K562 (cell line): ENCODE measurements at regions not wholly inside any gene's neighbourhood (a gene's known extent, or its start where the extent isn't known, plus 50 kb on each side); places are given as distances from the start of the nearest gene placed in this dataset.

Experiments used
- ATAC-seq: fragments of 200-7000 bp; cut with Tn5 transposase; 3 replicates; pipeline ENCODE4 v1.9.1; 2020; ENCODE audit warnings: moderate library complexity
- BruUV-seq: library from RNA; stranded (reverse); fragments of 400-500 nt; replicated peaks from 2 replicates; lab custom pipeline; 2021; lab: Mats Ljungman, UMichigan
- CTCF ChIA-PET: fragments of 300-600 bp; formaldehyde crosslinking; extraction: SDS; loops from one replicate; lab custom pipeline; 2021; ENCODE audit warnings: low intra/inter-chr PET ratio; lab: Yijun Ruan, JAX
- POLR2A ChIA-PET: fragments of 300-600, 350-650 bp; sonication (Branson Sonifier 250); formaldehyde crosslinking; extraction: SDS; loops from one replicate; lab custom pipeline; 2021; ENCODE audit warnings: antibody characterized with exemption, inconsistent platforms; lab: Yijun Ruan, JAX
- DNase-seq, 4 experiments: peaks; one replicate each; pipeline versions ENCODE4 v3.0.0 to v3.0.0-alpha.2; 2011 to 2018; ENCODE audit warnings: low spot score in 3 of 4, mixed read lengths in 3 of 4; ENCODE audit errors: extremely low read depth in 1 of 4
- FAIRE-seq: peaks from 2 replicates; lab custom pipeline; 2011; peaks lifted over from hg19 to GRCh38; lab: Jason Lieb, UNC
- H2AFZ ChIP-seq: 2 replicates; pipeline ENCODE4 v1.6.0; 2011; ENCODE audit warnings: low read depth, low read length, control low read depth, inconsistent platforms
- H3K27ac ChIP-seq: fragments of 200-600 bp; 3 replicates; pipeline ENCODE4 v1.8.0; 2011; ENCODE audit warnings: low read depth, mild to moderate bottlenecking, control low read depth, inconsistent platforms, low read length, moderate library complexity, mixed read lengths; ENCODE audit errors: extremely low read depth
- H3K27me3 ChIP-seq, 2 experiments: fragments of 300-600 bp in 1 of 2; 2 replicates in 1 of 2; 3 replicates in 1 of 2; pipeline versions ENCODE4 v1.6.0 to v1.8.0; 2011; ENCODE audit warnings: inconsistent platforms in 2 of 2, low read length in 2 of 2, mild to moderate bottlenecking in 1 of 2, mixed read lengths in 1 of 2, moderate library complexity in 1 of 2; ENCODE audit not compliant: control insufficient read depth in 2 of 2, insufficient read depth in 2 of 2
- H3K36me3 ChIP-seq: fragments of 300-600 bp; 3 replicates; pipeline ENCODE4 v1.8.0; 2011; ENCODE audit warnings: mild to moderate bottlenecking, low read length, inconsistent platforms; ENCODE audit not compliant: control insufficient read depth, insufficient read depth
- H3K4me1 ChIP-seq, 2 experiments: fragments of 200-600 bp in 1 of 2; replicated peaks in 1 of 2; 2 replicates in 1 of 2; 3 replicates in 1 of 2; pipeline versions ENCODE4 v1.5.1 to v1.8.0; 2011; ENCODE audit warnings: inconsistent platforms in 2 of 2, low read length in 2 of 2, mild to moderate bottlenecking in 1 of 2, mixed read lengths in 1 of 2, moderate library complexity in 1 of 2; ENCODE audit not compliant: control insufficient read depth in 2 of 2, insufficient read depth in 2 of 2
- H3K4me2 ChIP-seq: 2 replicates; pipeline ENCODE4 v1.6.1; 2011; ENCODE audit warnings: low read length, control low read depth, inconsistent platforms, mixed read lengths; ENCODE audit not compliant: insufficient read depth
- H3K4me3 ChIP-seq: fragments of 200-600 bp; sonication (generic), shearing (Covaris generic); 2 replicates; pipeline ENCODE4 v1.5.1; 2016; ENCODE audit warnings: control low read depth, inconsistent platforms
- H3K79me2 ChIP-seq: fragments of 200-600 bp; 3 replicates; pipeline ENCODE4 v1.8.0; 2011; ENCODE audit warnings: low read length, inconsistent platforms; ENCODE audit not compliant: control insufficient read depth, insufficient read depth
- H3K9ac ChIP-seq, 2 experiments: 2 replicates each; pipeline versions ENCODE4 v1.6.0 to v1.6.1; 2011; ENCODE audit warnings: low read depth in 2 of 2, low read length in 2 of 2, control low read depth in 1 of 2, inconsistent platforms in 1 of 2, mild to moderate bottlenecking in 1 of 2, mixed read lengths in 1 of 2; ENCODE audit not compliant: insufficient read depth in 1 of 2
- H3K9me1 ChIP-seq: one replicate; pipeline ENCODE4 v1.6.0; 2011; ENCODE audit warnings: inconsistent platforms, mild to moderate bottlenecking, low read length, moderate library complexity; ENCODE audit not compliant: control insufficient read depth, insufficient read depth
- H3K9me3 ChIP-seq: replicated peaks from 2 replicates; pipeline ENCODE4 v1.5.1; 2011; ENCODE audit warnings: low read depth, low read length, inconsistent platforms; ENCODE audit not compliant: control insufficient read depth, insufficient read depth
- H4K20me1 ChIP-seq: replicated peaks from 2 replicates; pipeline ENCODE4 v1.6.1; 2011; ENCODE audit warnings: low read length, inconsistent platforms, mixed read lengths; ENCODE audit not compliant: control insufficient read depth, insufficient read depth
- ARID1B ChIP-seq: fragments of 450-650 bp; IDR thresholded peaks from 2 replicates; pipeline ENCODE4 v1.6.1; 2016; ENCODE audit warnings: antibody characterized with exemption, mild to moderate bottlenecking, inconsistent platforms
- BCL6 ChIP-seq: fragments of 250-450 bp; sonication (Bioruptor Pico); IDR thresholded peaks from 2 replicates; pipeline ENCODE4 v1.4.0; 2020
- BHLHE40 ChIP-seq: IDR thresholded peaks from 2 replicates; pipeline ENCODE4 v1.6.1; 2011; ENCODE audit warnings: low read length, improper control_type of control experiment
- DACH1 ChIP-seq: fragments of 450-650 bp; IDR thresholded peaks from 2 replicates; pipeline ENCODE4 v1.6.1; 2018; ENCODE audit not compliant: partially characterized antibody
- DDX20 ChIP-seq: fragments of 450-650 bp; IDR thresholded peaks from 2 replicates; pipeline ENCODE4 v1.6.1; 2016; ENCODE audit warnings: missing genetic modification characterization, low read depth, mild to moderate bottlenecking, missing compliant biosample characterization, moderate library complexity
- DPF2 ChIP-seq: fragments of 450-650 bp; IDR thresholded peaks from 2 replicates; pipeline ENCODE4 v1.6.1; 2016
- ESRRB ChIP-seq: fragments of 250-450 bp; sonication (Bioruptor Pico); IDR thresholded peaks from 2 replicates; pipeline ENCODE4 v1.5.0; 2020; ENCODE audit warnings: mild to moderate bottlenecking, moderate library complexity, borderline replicate concordance
- MEIS2 ChIP-seq: fragments of 450-650 bp; IDR thresholded peaks from 2 replicates; pipeline ENCODE4 v1.6.1; 2014; ENCODE audit warnings: mild to moderate bottlenecking; ENCODE audit not compliant: partially characterized antibody
- MTA1 ChIP-seq: fragments of 450-650 bp; IDR thresholded peaks from 2 replicates; pipeline ENCODE4 v1.6.1; 2017; ENCODE audit warnings: borderline replicate concordance
- NFIC ChIP-seq: fragments of 450-650 bp; IDR thresholded peaks from 2 replicates; pipeline ENCODE4 v1.6.1; 2017; ENCODE audit warnings: mild to moderate bottlenecking, inconsistent platforms
- PML ChIP-seq: IDR thresholded peaks from 2 replicates; pipeline ENCODE4 v1.6.1; 2012; ENCODE audit warnings: low read length, inconsistent platforms
- SMAD1 ChIP-seq: fragments of 150-350 bp; IDR thresholded peaks from 2 replicates; pipeline ENCODE4 v1.6.1; 2014; ENCODE audit warnings: low read length, low read depth; ENCODE audit not compliant: partially characterized antibody
- SMARCA5 ChIP-seq: fragments of 450-650 bp; IDR thresholded peaks from 2 replicates; pipeline ENCODE4 v1.6.1; 2016
- SMARCC2 ChIP-seq: fragments of 450-650 bp; IDR thresholded peaks from 2 replicates; pipeline ENCODE4 v1.6.1; 2017; ENCODE audit warnings: antibody characterized with exemption, moderate library complexity, mild to moderate bottlenecking, low read depth
- SMC3 ChIP-seq: conservative IDR thresholded peaks from 2 replicates; pipeline ENCODE4 v1.6.1; 2011; ENCODE audit warnings: low read depth, low read length, improper control_type of control experiment; ENCODE audit not compliant: insufficient read depth
- SREBF1 ChIP-seq: fragments of 150-350 bp; IDR thresholded peaks from 2 replicates; pipeline ENCODE4 v1.6.1; 2014; ENCODE audit warnings: antibody characterized with exemption, low read depth, low read length, borderline replicate concordance
- TAF1 ChIP-seq: IDR thresholded peaks from 2 replicates; pipeline ENCODE4 v1.6.1; 2011; ENCODE audit warnings: mild to moderate bottlenecking, low read length, moderate library complexity; ENCODE audit not compliant: insufficient read depth, control insufficient read depth, severe bottlenecking; ENCODE audit errors: extremely low read depth
- TEAD1 ChIP-seq, 2 experiments: fragments of 450-650 bp in 1 of 2; sonication (generic) in 1 of 2; formaldehyde crosslinking; IDR thresholded peaks; 2 replicates each; pipeline versions ENCODE4 v1.4.0 to v1.8.0; 2020 to 2022; ENCODE audit warnings: mild to moderate bottlenecking in 2 of 2, missing genetic modification reagents in 1 of 2
- ZNF121 ChIP-seq: sonication (generic); formaldehyde crosslinking; conservative IDR thresholded peaks from 2 replicates; pipeline ENCODE4 v1.8.0; 2022; ENCODE audit warnings: missing genetic modification reagents
- ZNF232 ChIP-seq: sonication (generic); formaldehyde crosslinking; IDR thresholded peaks from 2 replicates; pipeline ENCODE4 v1.8.0; 2022; ENCODE audit warnings: mild to moderate bottlenecking, missing genetic modification reagents
- WGBS: fragments of 100-300 bp; shearing (Covaris generic); methylation state at CpG from one replicate; pipeline ENCODE4 v1.1.6; 2016; ENCODE audit warnings: low coverage, mixed read lengths; ENCODE audit not compliant: insufficient coverage; ENCODE audit errors: missing lambda C conversion rate; 5-methylcytosine and 5-hydroxymethylcytosine counted together
- in situ Hi-C: fragments of 300-500 bp; cut with MboI; formaldehyde crosslinking; loops from 4 replicates; pipeline ENCODE4 v1.15.0; 2018; ENCODE audit warnings: inconsistent platforms, mixed read lengths
- intact Hi-C: fragments of 100-400 bp; cut with micrococcal nuclease; formaldehyde crosslinking; loops from 2 replicates; pipeline ENCODE4 v1.14.2; 2022
- TF ChIP-seq, protein P1 (sequence below): fragments of 450-650 bp; IDR thresholded peaks from 2 replicates; pipeline ENCODE4 v1.7.1; 2018; ENCODE audit warnings: mild to moderate bottlenecking, low read depth; ENCODE audit not compliant: partially characterized antibody

DNA sequence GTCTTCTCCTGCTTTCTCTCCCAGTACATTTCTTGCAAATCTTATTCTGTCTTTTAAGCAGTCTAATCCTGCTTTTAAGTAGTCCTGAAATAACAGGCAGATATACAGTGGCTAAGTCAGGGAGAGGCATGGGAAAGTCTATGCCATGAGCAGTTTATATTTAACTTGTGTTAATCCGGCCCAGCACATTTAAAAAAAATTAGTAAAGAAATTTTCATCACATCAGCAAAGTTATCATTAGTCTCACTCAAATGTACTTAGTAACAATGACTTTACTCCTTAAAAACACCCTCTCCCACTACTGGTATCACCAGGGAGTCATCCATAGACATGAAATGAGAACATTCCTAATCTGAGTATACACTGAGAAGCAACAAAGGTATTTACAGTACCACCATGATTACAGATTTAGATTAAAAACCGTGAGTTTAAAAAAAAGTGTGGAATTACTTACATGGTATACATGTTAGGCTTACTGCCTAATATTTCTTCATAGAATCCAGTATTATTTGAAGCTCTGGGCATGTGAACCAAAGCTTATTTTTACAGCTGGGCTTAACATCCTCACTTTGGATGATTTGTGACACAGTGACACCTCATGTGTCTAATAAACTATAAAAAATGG, 75.9 kb upstream of the DAB2 start (continued):
- TF ChIP-seq, protein P1, sequence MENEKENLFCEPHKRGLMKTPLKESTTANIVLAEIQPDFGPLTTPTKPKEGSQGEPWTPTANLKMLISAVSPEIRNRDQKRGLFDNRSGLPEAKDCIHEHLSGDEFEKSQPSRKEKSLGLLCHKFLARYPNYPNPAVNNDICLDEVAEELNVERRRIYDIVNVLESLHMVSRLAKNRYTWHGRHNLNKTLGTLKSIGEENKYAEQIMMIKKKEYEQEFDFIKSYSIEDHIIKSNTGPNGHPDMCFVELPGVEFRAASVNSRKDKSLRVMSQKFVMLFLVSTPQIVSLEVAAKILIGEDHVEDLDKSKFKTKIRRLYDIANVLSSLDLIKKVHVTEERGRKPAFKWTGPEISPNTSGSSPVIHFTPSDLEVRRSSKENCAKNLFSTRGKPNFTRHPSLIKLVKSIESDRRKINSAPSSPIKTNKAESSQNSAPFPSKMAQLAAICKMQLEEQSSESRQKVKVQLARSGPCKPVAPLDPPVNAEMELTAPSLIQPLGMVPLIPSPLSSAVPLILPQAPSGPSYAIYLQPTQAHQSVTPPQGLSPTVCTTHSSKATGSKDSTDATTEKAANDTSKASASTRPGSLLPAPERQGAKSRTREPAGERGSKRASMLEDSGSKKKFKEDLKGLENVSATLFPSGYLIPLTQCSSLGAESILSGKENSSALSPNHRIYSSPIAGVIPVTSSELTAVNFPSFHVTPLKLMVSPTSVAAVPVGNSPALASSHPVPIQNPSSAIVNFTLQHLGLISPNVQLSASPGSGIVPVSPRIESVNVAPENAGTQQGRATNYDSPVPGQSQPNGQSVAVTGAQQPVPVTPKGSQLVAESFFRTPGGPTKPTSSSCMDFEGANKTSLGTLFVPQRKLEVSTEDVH = no peak
- TF ChIP-seq ZNF232 = no peak
- no peak for TF ChIP-seq DACH1
- no peak for TF ChIP-seq ESRRB

DNA sequence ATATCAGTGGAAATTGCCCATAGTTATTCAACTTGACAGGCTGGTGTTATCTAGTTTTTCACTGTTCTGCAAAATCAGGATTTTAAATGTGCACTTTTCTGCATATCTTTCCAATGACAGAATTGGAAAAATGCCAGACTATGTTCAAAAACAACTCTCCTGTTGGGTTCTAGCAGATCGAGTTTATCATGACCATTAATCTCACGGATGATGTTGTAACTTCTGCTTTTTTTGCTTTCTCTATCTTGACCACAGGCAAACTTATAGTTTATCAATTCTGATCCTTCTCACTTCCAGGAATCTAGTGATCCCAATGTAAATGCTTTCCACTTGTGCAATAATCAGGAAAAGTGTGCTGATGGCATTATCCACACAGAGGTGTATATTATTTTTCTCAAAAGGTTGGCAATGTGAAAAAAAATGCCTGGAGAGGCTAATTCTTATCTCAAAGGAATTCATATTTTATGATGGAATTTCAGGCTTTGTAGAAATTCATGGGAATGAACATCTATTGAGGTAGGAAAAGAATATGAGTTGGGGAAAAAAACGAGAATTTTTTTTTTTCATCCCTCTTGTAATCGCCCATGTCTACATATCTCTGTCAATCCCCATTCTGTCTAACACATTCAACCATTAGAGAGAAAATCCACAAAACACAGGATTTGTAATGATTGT, 73.6 kb upstream of the DAB2 start:
- FAIRE-seq (no peak), ATAC-seq (no peak), DNase-seq (peak in 1 of 4 experiments; percentile 12)
- H4K20me1 ChIP-seq = no peaks in the 10 kb centered on the region
- no peak overlapping the region for H3K9ac ChIP-seq
- no peaks in the 10 kb centered on the region; a peak in 2 of 5 replicates for H3K4me1 ChIP-seq
- no peaks in the 10 kb centered on the region for H3K36me3 ChIP-seq
- H3K9me1 ChIP-seq = no peaks in the 10 kb centered on the region
- CTCF ChIA-PET = no interaction called here
- no TSS peak for BruUV-seq
- H3K27me3 ChIP-seq = no peaks in the 10 kb centered on the region
- WGBS = 0% methylated on average over 4 of the region's 4 CpGs
- intact Hi-C loops = no loop called here
- H3K79me2 ChIP-seq = no peaks in the 10 kb centered on the region
- H3K27ac ChIP-seq = no peak overlapping the region
- POLR2A ChIA-PET = interaction anchor here (0.6 kb wide), 1 partner anchor 492 kb away, joined by 3 read pairs; no protein-coding TSS in a partner anchor
- H3K4me2 ChIP-seq = no peak overlapping the region
- H3K4me3 ChIP-seq = no peak overlapping the region
- no peak overlapping the region for H2AFZ ChIP-seq
- H3K9me3 ChIP-seq = no peaks in the 10 kb centered on the region
- in situ Hi-C loops = no loop called here
- no peak for TF ChIP-seq SMAD1
- TF ChIP-seq MTA1 = peak; percentile 51; the same call in 1 of the 2 replicates
- TF ChIP-seq ZNF121 (CRISPR knock-in tag) = no peak
- TF ChIP-seq ARID1B = peak; percentile 63
- TF ChIP-seq TEAD1 (CRISPR knock-in tag; IDR thresholded peaks at IDR 0.05) = peak in 1 of 2 experiments; percentile 69; a peak in 2 of 4 replicates
- no peak for TF ChIP-seq SREBF1
- no peak for TF ChIP-seq BHLHE40
- peak; percentile 18; the same call in 1 of the 2 replicates for TF ChIP-seq DPF2
- no peak for TF ChIP-seq DDX20
- peak; percentile 62; the same call in 1 of the 2 replicates for TF ChIP-seq SMARCC2
- no peak for TF ChIP-seq SMC3
- peak; percentile 68 for TF ChIP-seq MEIS2
- TF ChIP-seq SMARCA5 = no peak
- TF ChIP-seq TAF1 = no peak
- TF ChIP-seq BCL6 (CRISPR knock-in tag) = no peak
- TF ChIP-seq PML = no peak
- TF ChIP-seq NFIC = peak; percentile 80
